Lower lobe of right lung (tissue), 2 donors: ENCODE measurements at regions not wholly inside any gene's neighbourhood (a gene's known extent, or its start where the extent isn't known, plus 50 kb on each side); places are given as distances from the start of the nearest gene placed in this dataset.

ENCODE experiments used
- ATAC-seq, 2 donors: fragments of 200-7000 bp; cut with Tn5 transposase; one replicate each; pipeline ENCODE4 v1.9.1; 2020 to 2022; ENCODE audit warnings: mild to moderate bottlenecking in 2 of 2, moderate library complexity in 2 of 2
- DNase-seq: peaks from one replicate; pipeline ENCODE4 v3.0.0-alpha.2; 2020
- H3K27ac ChIP-seq: fragments of 200-600 bp; one replicate; pipeline ENCODE4 v1.8.0; 2022
- H3K27me3 ChIP-seq: fragments of 200-600 bp; one replicate; pipeline ENCODE4 v1.8.0; 2022; ENCODE audit warnings: low read depth
- H3K36me3 ChIP-seq: fragments of 200-600 bp; one replicate; pipeline ENCODE4 v1.8.0; 2022; ENCODE audit warnings: mild to moderate bottlenecking
- H3K4me1 ChIP-seq: fragments of 200-600 bp; one replicate; pipeline ENCODE4 v1.8.0; 2022
- H3K4me3 ChIP-seq: fragments of 200-600 bp; one replicate; pipeline ENCODE4 v1.8.0; 2022; ENCODE audit warnings: mild to moderate bottlenecking
- H3K9me3 ChIP-seq: fragments of 200-600 bp; one replicate; pipeline ENCODE4 v1.8.0; 2022
- CTCF ChIP-seq: fragments of 200-600 bp; IDR thresholded peaks from one replicate; pipeline ENCODE4 v1.8.0; 2022; ENCODE audit warnings: antibody characterized with exemption, mild to moderate bottlenecking
- intact Hi-C: fragments of 100-400 bp; cut with DNase I; formaldehyde crosslinking; loops from one replicate; pipeline ENCODE4 v1.11.0; 2022
- donor health status: DM: no; HTN: yes; CAD: no; lungs with severe emphysema.

DNA sequence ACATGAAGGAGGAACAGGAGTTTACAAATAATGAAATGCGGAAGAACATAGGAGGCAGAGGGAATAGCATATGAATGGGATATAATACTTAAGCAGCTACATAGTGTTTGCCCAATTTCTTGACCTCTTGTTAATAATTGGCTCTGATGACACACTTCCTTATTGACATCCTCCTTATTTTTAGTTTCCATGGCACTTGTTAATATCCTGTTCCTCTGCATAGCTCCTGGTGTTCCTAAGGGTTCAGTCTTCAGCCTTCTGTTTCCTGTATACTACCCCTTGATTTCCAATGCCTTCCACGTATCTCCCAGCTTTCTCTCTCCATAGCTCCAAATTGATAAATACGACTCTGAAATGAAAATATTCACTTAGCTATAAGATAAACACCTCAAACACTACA is 663.8 kb upstream of the API5 start:
- Histone ChIP-seq H3K27me3 (no peaks in the 10 kb centered on the region), H3K27ac (no peak overlapping the region), H3K4me1 (no peaks in the 10 kb centered on the region), H3K9me3 (no peaks in the 10 kb centered on the region), H3K4me3 (no peak overlapping the region), H3K36me3 (no peaks in the 10 kb centered on the region)
- intact Hi-C loops, result no loop called here
- ATAC-seq (peak; percentile 74 to 86), DNase-seq (no peak)
- TF ChIP-seq CTCF, result no peak

GRCh38 chr11:42651621-42652020 is 660.2 kb upstream of the API5 start:
- Histone ChIP-seq H3K9me3 (no peaks in the 10 kb centered on the region), H3K36me3 (no peaks in the 10 kb centered on the region), H3K27ac (no peak overlapping the region), H3K27me3 (no peaks in the 10 kb centered on the region), H3K4me1 (no peaks in the 10 kb centered on the region), H3K4me3 (no peak overlapping the region)
- DNase-seq (no peak), ATAC-seq (no peak)
- TF ChIP-seq CTCF, result no peak
- intact Hi-C loops, result no loop called here

DNA sequence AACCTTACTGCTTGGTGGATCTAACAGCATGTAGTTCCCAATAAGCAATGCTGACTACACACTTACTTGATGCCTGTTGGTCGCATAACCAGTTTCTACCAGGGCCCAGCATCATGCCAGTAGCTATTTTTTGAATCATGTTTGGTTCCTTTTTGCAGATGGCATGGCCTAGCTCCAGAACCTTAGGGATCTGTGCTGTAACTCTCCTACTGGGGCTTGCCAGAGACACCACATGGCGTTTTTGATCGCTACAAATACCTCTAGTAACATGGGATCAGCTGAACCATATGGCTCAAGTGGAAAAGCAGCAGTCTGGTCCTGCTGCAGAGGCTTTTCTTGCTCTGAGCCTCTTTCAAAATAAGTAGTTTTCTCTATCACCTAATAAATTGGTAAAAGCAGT is 654.6 kb upstream of the API5 start:
- Histone ChIP-seq H3K4me3 (no peak overlapping the region), H3K36me3 (no peaks in the 10 kb centered on the region), H3K4me1 (no peaks in the 10 kb centered on the region), H3K9me3 (no peaks in the 10 kb centered on the region), H3K27me3 (no peaks in the 10 kb centered on the region), H3K27ac (no peak overlapping the region)
- no peak for TF ChIP-seq CTCF
- no peak for DNase-seq
- no peak for ATAC-seq
- intact Hi-C loops, result no loop called here

DNA sequence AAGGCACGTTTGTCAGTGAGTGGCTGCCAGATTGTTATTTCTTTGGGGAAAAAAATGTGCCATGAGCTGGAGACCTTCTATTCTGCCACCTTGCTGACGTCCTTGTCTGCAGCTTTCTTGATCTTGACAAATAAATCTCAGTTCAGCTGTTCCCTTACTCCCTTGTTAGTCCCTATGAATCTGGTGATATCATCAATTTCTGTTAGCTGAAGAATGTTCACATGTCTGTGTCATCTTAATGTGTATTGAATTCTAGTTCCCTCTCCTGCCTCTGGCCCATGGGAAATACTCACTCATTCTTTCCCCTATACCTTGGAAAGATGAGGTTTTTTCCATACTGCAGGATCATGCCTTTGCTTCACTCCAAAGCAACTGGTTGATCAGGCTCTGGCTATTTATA is 649.9 kb upstream of the API5 start:
- Histone ChIP-seq H3K36me3 (no peaks in the 10 kb centered on the region), H3K27ac (no peak overlapping the region), H3K4me1 (no peaks in the 10 kb centered on the region), H3K27me3 (no peaks in the 10 kb centered on the region), H3K9me3 (no peaks in the 10 kb centered on the region), H3K4me3 (no peak overlapping the region)
- intact Hi-C loops, result no loop called here
- DNase-seq (no peak), ATAC-seq (no peak)
- TF ChIP-seq CTCF, result no peak

GRCh38 chr11:42669248-42669976 is 642.4 kb upstream of the API5 start:
- H3K4me1 ChIP-seq, result no peaks in the 10 kb centered on the region
- no peak overlapping the region for H3K4me3 ChIP-seq
- intact Hi-C loops, result no loop called here
- no peak for TF ChIP-seq CTCF
- H3K27ac ChIP-seq, result no peak overlapping the region
- H3K9me3 ChIP-seq, result no peaks in the 10 kb centered on the region
- ATAC-seq (no peak), DNase-seq (no peak)
- H3K36me3 ChIP-seq, result no peaks in the 10 kb centered on the region
- H3K27me3 ChIP-seq, result no peaks in the 10 kb centered on the region
